Choroid plexus epithelial cell (primary cell): ENCODE measurements at regions not wholly inside any gene's neighbourhood (a gene's known extent, or its start where the extent isn't known, plus 50 kb on each side); places are given as distances from the start of the nearest gene placed in this dataset.

ENCODE experiments used
- DNase-seq: peaks from one replicate; pipeline ENCODE4 v3.0.0-alpha.2; 2010; ENCODE audit warnings: low read depth
- H3K4me3 ChIP-seq: 2 replicates; pipeline ENCODE4 v1.5.1; 2011; ENCODE audit warnings: low read depth, mild to moderate bottlenecking, control low read depth, low read length, moderate library complexity
- CTCF ChIP-seq: conservative IDR thresholded peaks from 2 replicates; pipeline ENCODE4 v1.5.1; 2011; ENCODE audit warnings: low read depth, mild to moderate bottlenecking, control low read depth, inconsistent platforms, low read length, moderate library complexity

GRCh38 chr3:124411728-124412127 is 318.5 kb upstream of the UMPS start:
- no peak overlapping the region for H3K4me3 ChIP-seq
- no peak for DNase-seq
- TF ChIP-seq CTCF = no peak

GRCh38 chr3:124412644-124413043 is 317.6 kb upstream of the UMPS start:
- no peak for DNase-seq
- no peak for TF ChIP-seq CTCF
- no peak overlapping the region for H3K4me3 ChIP-seq

- no peak for DNase-seq
These were observed 316.9 kb upstream of the UMPS start for GRCh38 chr3:124413393-124413792.

GRCh38 chr3:124413989-124414598 is 316.2 kb upstream of the UMPS start:
- no peak overlapping the region for H3K4me3 ChIP-seq
- no peak for DNase-seq
- TF ChIP-seq CTCF = no peak

More at GRCh38 chr3:124413393-124413792, 316.9 kb upstream of the UMPS start:
- TF ChIP-seq CTCF = no peak
- H3K4me3 ChIP-seq = no peak overlapping the region

GRCh38 chr3:124415446-124415960 is 314.7 kb upstream of the UMPS start:
- H3K4me3 ChIP-seq = no peak overlapping the region
- no peak for TF ChIP-seq CTCF
- DNase-seq = no peak

GRCh38 chr3:124419303-124419702 is 310.9 kb upstream of the UMPS start:
- DNase-seq = no peak
- TF ChIP-seq CTCF = no peak
- no peak overlapping the region for H3K4me3 ChIP-seq

- DNase-seq = no peak
- no peak overlapping the region for H3K4me3 ChIP-seq
- TF ChIP-seq CTCF = no peak
These were observed 309.9 kb upstream of the UMPS start for GRCh38 chr3:124420392-124420791.
